ENCODE measurements at regions not wholly inside any gene's neighbourhood (a gene's known extent, or its start where the extent isn't known, plus 50 kb on each side); places are given as distances from the start of the nearest gene placed in this dataset.
"Not testable (repeated sequence)": the region's sequence is repeated elsewhere in the genome, so short reads cannot be mapped to it uniquely, and the experiment has no call there.

DNA sequence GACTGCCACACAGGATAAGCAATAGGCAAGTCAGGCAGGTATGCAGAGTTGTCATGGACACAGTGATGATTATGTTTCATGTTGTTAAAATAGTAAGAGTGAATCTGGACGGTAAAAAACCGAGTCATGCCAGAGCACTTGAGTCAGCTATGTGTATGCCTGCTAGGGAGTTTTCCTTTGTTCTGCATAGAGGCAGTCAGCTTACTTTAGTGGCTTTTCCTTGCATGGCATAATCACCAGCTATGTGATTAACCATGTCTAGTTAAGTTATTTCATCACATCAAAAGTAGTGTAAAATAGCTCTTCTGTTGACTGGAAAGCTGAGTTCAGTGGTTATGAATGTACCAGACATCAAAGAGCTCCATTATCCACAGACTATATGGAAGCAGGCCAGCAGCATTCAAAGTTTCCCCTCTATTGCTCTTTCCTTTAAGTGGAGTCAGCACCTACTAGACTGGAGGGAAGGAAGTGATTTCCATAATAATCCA is 989.8 kb downstream of the TLE1 start:
- intact Hi-C loops (cut with DNase I, micrococcal nuclease) = no loop called here
- ATAC-seq (no peak), DNase-seq (no peak)

DNA sequence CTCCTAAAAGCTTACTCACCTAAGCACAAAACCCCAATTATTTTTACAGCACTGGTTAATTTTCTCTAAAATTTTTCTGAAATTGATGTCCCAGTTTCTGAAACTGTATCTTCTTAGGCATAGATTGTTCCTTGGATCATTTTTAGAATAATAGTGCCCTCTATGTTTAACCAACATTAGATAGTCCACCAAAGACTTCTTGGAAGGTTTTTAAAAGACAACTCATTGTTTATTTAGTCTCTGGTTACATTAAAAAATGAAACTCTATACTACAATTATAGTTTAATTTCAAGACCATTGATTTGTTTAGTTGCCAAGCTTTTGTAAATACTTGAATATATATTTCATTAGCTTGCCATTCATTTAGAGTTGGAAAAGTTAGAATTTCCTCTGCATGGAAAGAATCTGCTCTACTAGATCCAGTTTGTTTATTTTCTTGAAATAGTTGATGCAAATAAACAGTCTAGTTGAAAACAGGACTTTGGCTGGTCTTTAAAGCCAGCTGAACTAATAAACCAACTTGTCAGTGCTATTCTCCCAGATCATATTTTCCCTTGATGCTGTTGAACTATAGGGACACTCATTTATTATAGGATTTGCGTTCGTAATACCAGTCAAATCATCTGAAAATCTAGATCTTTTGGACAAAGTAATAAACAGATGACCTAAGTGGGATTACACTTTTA is 990.5 kb downstream of the TLE1 start:
- ATAC-seq (no peak), DNase-seq (no peak)
- intact Hi-C loops (cut with DNase I, micrococcal nuclease) = no loop called here

DNA sequence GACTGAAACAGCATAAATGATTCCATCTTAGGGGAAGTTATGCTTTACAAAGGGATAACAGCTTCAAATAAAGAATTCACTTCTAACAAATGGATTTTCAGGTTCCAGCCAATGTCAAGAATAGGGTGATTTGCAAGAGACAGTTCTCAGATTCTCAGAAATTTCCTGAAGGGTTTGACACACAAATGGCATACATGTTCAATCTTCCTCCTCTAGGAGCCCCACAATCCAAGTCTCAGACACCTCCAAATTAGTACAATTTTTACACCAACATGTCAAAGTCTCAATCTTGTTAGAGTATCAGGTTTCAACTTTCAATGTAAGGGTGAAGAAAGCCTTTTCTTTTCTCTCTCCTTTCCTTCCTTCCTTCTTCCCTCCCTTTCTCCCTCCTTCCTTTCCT is 996.6 kb downstream of the TLE1 start:
- ATAC-seq = no peak

DNA sequence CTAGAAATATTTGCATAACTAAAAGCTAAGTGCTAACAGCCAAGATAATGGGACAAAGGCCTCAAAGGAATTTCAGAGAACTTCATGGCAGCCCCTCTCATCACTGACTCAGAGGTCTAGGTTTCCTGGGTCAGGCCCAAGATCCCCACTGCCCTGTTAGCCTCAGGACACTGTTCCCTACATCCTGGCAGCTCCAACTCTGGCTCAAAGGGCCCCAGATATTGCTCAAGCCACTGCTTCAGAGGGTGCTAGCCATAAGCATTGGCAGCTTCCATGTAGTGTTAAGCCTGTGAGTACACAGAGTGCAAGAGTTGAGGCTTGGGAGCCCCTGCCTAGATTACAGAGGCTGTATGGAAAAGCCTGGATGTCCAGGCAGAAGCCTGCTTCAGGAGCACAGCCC is 998.1 kb downstream of the TLE1 start:
- DNase-seq (no peak), ATAC-seq (no peak)

More for the DNA sequence above, 996.6 kb downstream of the TLE1 start:
- intact Hi-C loops (cut with DNase I, micrococcal nuclease) = no loop called here
- DNase-seq = no peak

DNA sequence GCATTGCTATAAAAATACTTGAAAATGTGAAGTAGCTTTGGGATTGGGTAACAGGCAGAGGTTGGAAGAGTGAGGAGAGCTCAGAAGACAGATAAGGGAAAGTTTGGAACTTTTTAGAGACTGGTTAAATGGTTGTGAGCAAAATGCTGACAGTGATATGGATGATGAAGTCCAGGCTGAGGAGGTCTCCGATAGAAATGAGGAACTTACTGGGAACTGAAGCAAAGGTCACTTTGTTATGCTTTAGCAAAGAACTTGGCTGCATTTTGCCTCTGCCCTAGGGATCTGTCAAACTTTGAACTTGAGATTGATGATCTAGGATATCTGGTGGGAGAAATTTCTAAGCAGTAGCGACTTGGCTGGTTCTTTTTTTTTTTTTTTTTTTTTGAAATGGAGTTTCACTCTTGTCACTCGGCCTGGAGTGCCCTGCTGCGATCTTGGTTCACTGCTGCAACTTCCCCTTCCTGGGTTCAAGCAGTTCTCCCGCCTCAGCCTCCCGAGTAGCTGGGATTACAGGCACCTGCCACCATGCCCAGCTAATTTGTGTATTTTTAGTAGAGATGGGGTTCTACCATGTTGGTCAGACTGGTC is 998.9 kb downstream of the TLE1 start:
- intact Hi-C loops (cut with DNase I, micrococcal nuclease) = no loop called here
- DNase-seq (no peak), ATAC-seq (no peak)

More for the DNA sequence above, 998.1 kb downstream of the TLE1 start:
- intact Hi-C loops (cut with DNase I, micrococcal nuclease) = no loop called here

DNA sequence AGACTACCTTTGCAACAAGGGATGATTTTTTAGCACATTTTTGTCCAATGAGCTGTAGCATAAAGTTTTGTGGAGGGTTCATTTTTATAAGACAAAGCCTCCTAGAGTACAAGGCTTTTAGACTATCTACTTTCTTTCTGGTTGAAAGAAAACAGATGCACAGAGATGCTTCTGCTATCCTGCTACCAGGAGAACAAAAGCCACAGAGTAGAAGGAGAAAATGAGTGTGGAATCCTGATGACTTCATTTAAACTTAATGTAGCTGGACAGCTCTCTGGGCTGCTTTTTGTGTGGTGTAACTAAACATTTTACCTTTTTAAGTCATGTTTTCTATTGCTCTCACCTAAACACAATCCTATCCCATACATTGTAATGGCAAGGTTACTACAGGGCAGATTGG is 1009.4 kb downstream of the TLE1 start:
- ATAC-seq = no peak
- no peak for DNase-seq
- intact Hi-C loops (cut with DNase I, micrococcal nuclease) = no loop called here

DNA sequence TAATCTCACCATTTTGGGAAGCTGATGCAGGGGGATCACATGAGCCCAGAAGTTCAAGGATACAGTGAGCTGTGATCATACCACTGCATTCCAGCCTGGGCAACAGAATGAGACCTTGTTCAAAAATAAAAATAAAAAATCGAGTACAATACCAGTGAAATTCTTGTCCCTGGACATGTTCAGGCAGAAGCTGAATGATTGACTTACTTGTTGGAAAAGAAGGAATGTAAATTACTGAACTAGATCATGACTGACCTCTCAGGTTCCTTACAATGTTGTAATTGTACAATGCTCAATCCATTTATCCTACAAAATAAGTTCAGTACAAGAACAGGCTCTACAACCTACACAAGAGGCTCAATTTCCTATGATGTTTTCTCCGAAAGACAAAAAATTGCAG is 1010.4 kb downstream of the TLE1 start:
- ATAC-seq = no peak
- DNase-seq = no peak
- intact Hi-C loops (cut with DNase I, micrococcal nuclease) = no loop called here

DNA sequence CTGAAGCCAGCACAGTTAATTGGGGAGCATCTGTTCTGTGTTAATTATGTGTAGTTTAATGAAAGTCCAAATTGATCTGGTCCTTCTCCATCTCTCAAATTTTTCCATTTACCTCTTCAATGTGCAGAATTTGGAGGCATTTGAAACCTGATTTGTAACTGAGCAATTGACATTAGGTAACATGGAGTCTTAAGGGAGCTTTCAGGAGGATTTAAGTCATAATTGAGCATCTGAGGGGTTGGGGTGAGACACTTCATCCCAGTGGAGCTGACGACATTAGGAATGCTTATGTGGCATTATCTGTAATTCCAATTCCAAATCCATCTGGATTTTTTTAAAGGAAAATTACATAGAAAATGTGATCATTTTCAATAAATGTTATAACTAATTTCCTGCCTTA is 1015.9 kb downstream of the TLE1 start:
- ATAC-seq = no peak
- intact Hi-C loops (cut with DNase I, micrococcal nuclease) = no loop called here
- no peak for DNase-seq

DNA sequence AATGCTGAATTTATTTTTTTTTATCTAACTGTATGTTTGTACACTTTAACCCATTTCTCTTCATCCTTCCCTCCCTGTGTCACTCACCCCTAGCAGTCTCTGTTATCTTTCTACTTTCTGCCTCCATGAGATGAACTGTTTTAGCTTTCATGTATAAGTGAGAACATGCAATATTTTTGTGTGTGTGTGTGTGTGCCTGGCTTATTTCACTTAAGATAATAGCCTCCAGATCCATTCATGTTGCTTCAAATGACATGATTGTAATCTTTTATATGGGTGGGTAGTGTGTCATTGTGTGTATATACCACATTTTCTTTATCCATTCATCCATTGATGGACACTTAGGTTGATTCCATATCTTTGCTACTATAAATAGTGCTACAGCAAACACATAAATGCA is 1023.9 kb downstream of the TLE1 start:
- ATAC-seq (no peak), DNase-seq (no peak)
- intact Hi-C loops (cut with DNase I, micrococcal nuclease) = no loop called here

DNA sequence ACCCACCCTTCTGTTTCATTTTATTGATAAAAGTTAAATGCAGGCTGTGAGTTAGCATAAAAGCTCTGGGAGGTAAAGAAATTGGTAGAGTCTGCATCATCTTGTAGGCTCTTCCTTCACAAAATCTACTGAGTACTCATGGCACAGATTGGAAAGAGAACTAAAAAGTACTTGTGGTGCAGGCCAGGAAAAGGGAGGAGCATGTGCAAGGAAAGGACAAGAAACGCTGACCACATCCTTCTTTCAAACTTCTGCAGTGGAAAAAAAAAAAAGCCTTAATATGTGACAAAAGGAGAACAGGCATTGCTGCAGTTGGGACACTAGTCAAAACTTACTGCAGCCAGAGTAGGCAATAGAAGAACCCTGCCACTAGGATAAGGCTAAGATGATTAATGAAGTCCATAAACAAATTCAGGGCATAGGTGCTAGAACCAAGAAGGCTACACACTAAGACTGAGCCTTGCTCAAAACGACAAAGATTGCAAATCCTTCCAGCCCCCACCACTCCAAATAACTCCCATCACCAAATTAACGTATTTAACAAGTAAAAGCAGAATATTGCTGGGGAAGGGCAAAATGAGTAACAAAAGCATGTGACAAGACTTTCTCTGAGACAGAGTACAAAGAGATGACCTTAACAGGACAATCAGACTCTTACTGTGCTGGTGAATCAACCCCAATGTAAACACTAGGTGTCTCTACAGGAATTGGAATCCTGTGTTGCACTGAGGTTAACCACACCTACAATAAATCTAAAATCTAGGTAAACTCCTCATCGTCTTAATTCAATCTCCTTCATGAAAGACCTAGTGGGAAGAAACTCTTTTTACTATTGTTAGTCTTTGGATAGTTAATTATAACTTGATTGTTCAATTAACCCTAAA is 1024.8 kb downstream of the TLE1 start:
- ATAC-seq = no peak
- DNase-seq = no peak
- intact Hi-C loops (cut with DNase I, micrococcal nuclease) = no loop called here

DNA sequence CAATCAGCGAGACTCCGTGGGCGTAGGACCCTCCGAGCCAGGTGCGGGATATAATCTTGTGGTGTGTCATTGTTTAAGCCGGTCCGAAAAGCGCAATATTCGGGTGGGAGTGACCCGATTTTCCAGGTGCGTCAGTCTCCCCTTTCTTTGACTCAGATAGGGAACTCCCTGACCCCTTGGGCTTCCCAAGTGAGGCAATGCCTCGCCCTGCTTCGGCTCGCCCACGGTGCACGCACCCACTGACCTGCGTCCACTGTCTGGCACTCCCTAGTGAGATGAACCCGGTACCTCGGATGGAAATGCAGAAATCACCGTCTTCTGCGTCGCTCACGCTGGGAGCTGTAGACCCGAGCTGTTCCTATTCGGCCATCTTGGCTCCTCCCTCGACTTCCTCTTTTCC is 1029.6 kb downstream of the TLE1 start:
- DNase-seq; ATAC-seq; intact Hi-C loops (cut with DNase I, micrococcal nuclease): not testable (repeated sequence)

DNA sequence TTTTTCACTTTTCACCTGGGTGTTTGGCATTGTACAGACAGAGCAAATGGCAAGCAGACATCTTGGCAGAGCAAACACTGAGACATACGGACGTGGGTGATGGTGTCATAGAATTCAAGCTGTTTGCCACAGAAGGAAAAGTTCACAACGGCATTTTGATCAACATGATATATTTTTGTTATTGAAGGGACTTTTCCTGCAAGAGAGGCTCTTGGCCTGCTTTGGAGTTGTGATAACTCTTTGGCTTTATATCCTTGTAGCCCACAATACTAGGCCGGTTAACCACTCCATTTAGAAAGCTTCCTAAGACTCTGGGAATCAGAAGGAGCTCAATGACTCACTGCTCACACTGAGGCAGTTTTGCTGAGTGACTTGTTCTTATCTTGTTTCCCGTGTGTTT is 1038.3 kb downstream of the TLE1 start:
- no peak for ATAC-seq
- no peak for DNase-seq
- intact Hi-C loops (cut with DNase I, micrococcal nuclease) = no loop called here

DNA sequence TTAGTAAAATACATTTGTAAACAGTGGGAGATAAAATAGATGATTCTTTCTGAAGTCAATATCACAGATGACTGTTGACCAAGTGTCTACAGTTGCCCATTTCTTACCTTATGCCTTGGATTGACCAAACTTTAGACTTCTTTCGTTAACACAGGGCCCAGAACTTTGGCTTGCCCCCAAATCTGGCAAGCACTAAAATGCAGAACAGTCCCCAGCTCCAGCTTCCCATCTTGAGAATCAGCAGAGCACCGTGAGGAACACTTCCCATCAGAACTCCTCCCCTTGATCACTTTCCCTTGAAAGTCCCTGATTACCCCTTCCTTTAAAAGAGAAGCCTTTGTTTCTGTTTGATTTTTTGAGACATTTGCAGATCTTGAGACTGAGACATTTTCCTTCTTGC is 1039.9 kb downstream of the TLE1 start:
- intact Hi-C loops (cut with DNase I, micrococcal nuclease) = no loop called here
- DNase-seq (no peak), ATAC-seq (no peak)

DNA sequence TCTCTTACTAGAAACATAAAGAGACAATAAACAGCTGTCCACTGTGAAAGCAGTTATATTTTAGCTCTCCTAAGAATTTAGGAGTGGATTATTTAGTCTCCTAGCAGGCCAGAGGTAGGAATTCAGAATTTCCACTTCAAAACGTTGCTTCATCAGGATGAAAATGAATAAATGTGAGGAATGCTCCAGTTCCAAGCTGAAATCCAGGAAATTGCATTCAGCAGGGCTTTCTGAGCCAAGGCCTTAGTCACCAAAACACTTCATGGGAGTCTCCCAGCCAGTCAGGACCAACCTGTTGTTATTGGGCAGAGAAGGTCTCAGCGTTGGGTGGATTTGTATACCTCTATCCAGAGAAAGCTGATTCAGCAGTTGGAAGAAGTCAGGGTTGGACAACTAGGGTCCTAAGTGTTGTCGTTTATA is 1040.3 kb downstream of the TLE1 start:
- intact Hi-C loops (cut with DNase I, micrococcal nuclease) = no loop called here
- DNase-seq (peak in 1 of 2 donors; percentile 5), ATAC-seq (no peak)

DNA sequence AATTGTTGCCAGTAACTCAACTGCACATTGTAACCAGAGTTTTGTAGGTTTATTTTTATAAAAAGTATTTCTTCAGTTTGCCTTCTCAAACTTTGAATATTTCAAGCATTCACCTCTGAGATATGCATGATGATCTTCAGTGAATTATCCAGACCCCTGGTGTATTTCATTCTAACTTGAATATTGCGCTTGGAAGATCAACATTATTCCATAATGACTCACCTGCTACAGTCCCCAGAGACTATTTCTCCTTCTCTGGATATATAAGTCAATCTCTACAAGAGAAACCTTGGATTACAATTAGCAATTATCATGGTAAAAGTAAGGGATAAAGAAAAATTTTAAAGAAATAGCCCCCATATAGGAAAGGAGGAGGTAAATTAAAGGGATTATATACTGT is 1041.0 kb downstream of the TLE1 start:
- intact Hi-C loops (cut with DNase I, micrococcal nuclease) = no loop called here
- DNase-seq = no peak
- no peak for ATAC-seq

DNA sequence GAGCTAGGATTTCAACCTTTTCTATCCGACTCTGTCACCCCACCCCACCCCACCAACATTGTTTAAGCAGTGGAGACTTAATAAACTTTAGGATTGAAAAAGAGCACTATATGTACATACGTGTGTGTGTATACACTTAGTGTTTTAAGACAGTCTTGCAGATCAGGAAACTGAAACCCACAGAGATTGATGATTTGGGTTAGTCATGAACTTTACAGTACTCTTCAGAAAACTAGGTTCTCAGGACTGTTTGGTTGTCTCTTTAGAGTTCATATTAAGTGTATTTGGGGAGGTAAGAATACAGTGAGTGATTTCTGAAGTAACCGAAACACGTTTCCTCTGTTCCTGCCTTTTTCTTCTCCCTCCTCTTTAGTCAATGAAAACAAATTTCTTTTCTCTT is 1043.1 kb downstream of the TLE1 start:
- intact Hi-C loops (cut with DNase I, micrococcal nuclease) = no loop called here
- no peak for ATAC-seq

DNA sequence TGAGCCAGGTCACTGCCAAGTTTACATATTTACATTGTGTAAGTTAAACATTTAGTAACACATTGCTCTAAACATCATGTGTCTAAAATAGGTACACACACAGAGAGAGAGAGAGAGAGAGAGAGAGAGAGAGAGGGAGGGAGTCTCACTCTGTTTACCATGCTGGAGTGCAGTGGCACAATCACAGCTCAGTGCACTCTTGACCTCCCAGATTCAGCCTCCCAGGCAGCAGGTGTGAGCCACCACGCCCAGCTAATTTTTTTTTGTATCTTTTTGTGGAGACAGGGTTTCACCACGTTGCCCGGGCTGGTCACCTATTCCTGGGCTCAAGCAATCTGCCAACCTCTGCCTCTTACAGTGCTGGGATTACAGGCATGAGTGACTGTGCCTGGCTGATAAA is 1045.3 kb downstream of the TLE1 start:
- intact Hi-C loops (cut with DNase I, micrococcal nuclease) = no loop called here
- ATAC-seq = no peak

More for the DNA sequence above, 1043.1 kb downstream of the TLE1 start:
- DNase-seq = no peak

DNA sequence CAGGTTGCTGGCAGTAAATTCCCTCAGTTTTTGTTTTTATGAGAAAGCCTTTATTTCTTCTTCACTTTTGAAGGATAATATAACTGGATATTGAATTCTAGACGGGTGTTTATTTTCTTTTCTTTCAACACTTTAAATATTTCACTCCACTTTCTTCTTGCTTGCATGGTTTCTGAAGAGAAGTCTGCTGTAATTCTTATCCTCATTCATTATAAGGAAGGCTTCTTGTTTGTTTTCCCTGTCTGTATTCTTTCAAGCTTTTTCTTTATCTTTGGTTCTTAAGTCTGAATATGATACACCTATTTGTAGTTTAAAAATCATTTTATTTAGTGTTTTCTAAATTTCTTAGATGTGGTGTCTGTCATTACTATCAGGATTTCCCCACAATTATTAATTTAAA is 1054.3 kb downstream of the TLE1 start:
- DNase-seq (no peak), ATAC-seq (no peak)
- intact Hi-C loops (cut with DNase I, micrococcal nuclease) = no loop called here

More for the DNA sequence above, 1045.3 kb downstream of the TLE1 start:
- no peak for DNase-seq

DNA sequence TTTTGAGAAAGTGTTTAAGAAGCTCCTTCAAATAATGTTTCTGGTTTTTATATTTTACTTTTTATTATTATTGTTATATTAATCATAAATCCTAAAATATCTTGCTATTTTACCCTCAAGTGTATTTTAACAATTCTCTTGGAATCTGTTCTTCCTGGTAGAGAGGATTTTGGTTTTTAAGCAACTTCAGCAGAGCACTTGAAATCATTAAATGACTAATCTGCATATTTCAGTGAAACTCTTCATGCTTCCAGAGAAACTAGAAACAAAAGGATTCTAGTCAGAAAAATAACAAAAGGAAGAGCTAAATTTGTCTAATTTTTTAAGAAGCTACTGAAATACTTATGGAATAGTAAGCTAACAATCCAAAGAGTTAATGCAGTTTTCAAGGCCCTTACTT is 1057.3 kb downstream of the TLE1 start:
- DNase-seq = no peak
- intact Hi-C loops (cut with DNase I, micrococcal nuclease) = no loop called here
- ATAC-seq = no peak

DNA sequence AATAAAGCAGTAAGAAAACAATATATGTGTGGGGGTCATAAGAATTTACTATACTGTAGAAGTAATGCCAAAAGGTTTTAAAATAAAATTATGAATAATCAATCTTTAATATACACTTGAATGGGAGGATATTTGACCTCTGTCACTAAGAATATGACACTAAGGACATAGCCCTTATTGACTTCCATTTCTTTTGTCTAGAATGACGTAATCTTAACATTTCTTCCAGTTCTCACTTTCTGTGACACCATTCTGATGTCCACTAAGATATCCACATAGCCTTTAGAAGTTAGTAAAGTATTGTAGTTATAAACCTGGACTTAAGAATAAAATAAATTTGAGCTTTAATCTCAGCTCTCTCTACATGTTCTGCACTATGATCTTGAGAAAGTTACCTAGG is 1050.7 kb downstream of the TLE4 start:
- DNase-seq (no peak), ATAC-seq (no peak)
- intact Hi-C loops (cut with DNase I, micrococcal nuclease) = no loop called here

All from left colon (tissue), 2 donors.